HEK293 (cell line): ENCODE measurements at regions not wholly inside any gene's neighbourhood (a gene's known extent, or its start where the extent isn't known, plus 50 kb on each side); places are given as distances from the start of the nearest gene placed in this dataset.
"Not testable (repeated sequence)": the region's sequence is repeated elsewhere in the genome, so short reads cannot be mapped to it uniquely, and the experiment has no call there.

Source experiments
- CTCF ChIA-PET: fragments of 350-600 bp; formaldehyde crosslinking; extraction: SDS; loops from one replicate; lab custom pipeline; 2021; ENCODE audit warnings: antibody characterized with exemption; lab: Yijun Ruan, JAX
- POLR2A ChIA-PET: fragments of 300-600 bp; formaldehyde crosslinking; extraction: SDS; loops from one replicate; lab custom pipeline; 2020; ENCODE audit warnings: antibody characterized with exemption, inconsistent platforms; lab: Yijun Ruan, JAX
- H3K27ac ChIP-seq: fragments of 200-500 bp; sonication (Bioruptor generic); 2 replicates; pipeline ENCODE4 v1.5.1; 2014; ENCODE audit warnings: low read depth, low read length, control low read depth, inconsistent platforms; ENCODE audit errors: extremely low read depth
- H3K36me3 ChIP-seq, 2 experiments: fragments of 200-500 bp in 1 of 2; sonication (Bioruptor generic) in 1 of 2; 1 replicate in 1 of 2; 2 replicates in 1 of 2; pipeline ENCODE4 v1.5.1; 2014 to 2017; ENCODE audit warnings: inconsistent platforms in 2 of 2, low read length in 2 of 2; ENCODE audit not compliant: control insufficient read depth in 2 of 2, insufficient read depth in 1 of 2
- H3K4me1 ChIP-seq: fragments of 200-500 bp; sonication (Bioruptor generic); 2 replicates; pipeline ENCODE4 v1.5.1; 2014; ENCODE audit warnings: mild to moderate bottlenecking, low read length, inconsistent platforms; ENCODE audit not compliant: control insufficient read depth, insufficient read depth
- H3K4me3 ChIP-seq: 2 replicates; pipeline ENCODE4 v1.5.1; 2011; ENCODE audit warnings: low read depth, mild to moderate bottlenecking, control low read depth, low read length, moderate library complexity
- H3K9me3 ChIP-seq: fragments of 200-500 bp; sonication (Bioruptor generic); 2 replicates; pipeline ENCODE4 v1.5.1; 2014; ENCODE audit warnings: low read depth, low read length, inconsistent platforms; ENCODE audit not compliant: control insufficient read depth, insufficient read depth
- KLF16 ChIP-seq: fragments of 450-650 bp; formaldehyde crosslinking; IDR thresholded peaks from 2 replicates; pipeline ENCODE4 v1.5.1; 2017; ENCODE audit warnings: missing biosample characterization, missing genetic modification characterization
- REPIN1 ChIP-seq: fragments of 450-650 bp; formaldehyde crosslinking; IDR thresholded peaks from 2 replicates; pipeline ENCODE4 v1.5.1; 2017; ENCODE audit warnings: missing biosample characterization, missing genetic modification characterization, low read depth
- WT1 ChIP-seq: fragments of 450-650 bp; formaldehyde crosslinking; IDR thresholded peaks from 2 replicates; pipeline ENCODE4 v1.5.1; 2016; ENCODE audit warnings: missing biosample characterization, missing genetic modification characterization
- ZFHX2 ChIP-seq: fragments of 450-650 bp; formaldehyde crosslinking; conservative IDR thresholded peaks from 2 replicates; pipeline ENCODE4 v1.5.1; 2016; ENCODE audit warnings: missing biosample characterization, missing genetic modification characterization
- ZFP69B ChIP-seq: fragments of 450-650 bp; formaldehyde crosslinking; IDR thresholded peaks from 2 replicates; pipeline ENCODE4 v1.5.1; 2016; ENCODE audit warnings: missing biosample characterization, missing genetic modification characterization
- ZIC2 ChIP-seq: fragments of 450-650 bp; formaldehyde crosslinking; IDR thresholded peaks from 2 replicates; pipeline ENCODE4 v1.5.1; 2016; ENCODE audit warnings: missing biosample characterization, missing genetic modification characterization
- ZNF202 ChIP-seq: fragments of 450-650 bp; formaldehyde crosslinking; IDR thresholded peaks from 2 replicates; pipeline ENCODE4 v1.5.1; 2016; ENCODE audit warnings: missing biosample characterization, missing genetic modification characterization, borderline replicate concordance
- ZNF214 ChIP-seq: fragments of 450-650 bp; formaldehyde crosslinking; IDR thresholded peaks from 2 replicates; pipeline ENCODE4 v1.5.1; 2017; ENCODE audit warnings: missing biosample characterization, mild to moderate bottlenecking, missing genetic modification characterization, borderline replicate concordance
- ZNF221 ChIP-seq: fragments of 450-650 bp; formaldehyde crosslinking; IDR thresholded peaks from 2 replicates; pipeline ENCODE4 v1.5.1; 2017; ENCODE audit warnings: missing biosample characterization, missing genetic modification characterization, borderline replicate concordance
- ZNF248 ChIP-seq: fragments of 450-650 bp; formaldehyde crosslinking; IDR thresholded peaks from 2 replicates; pipeline ENCODE4 v1.5.1; 2017; ENCODE audit warnings: missing biosample characterization, missing genetic modification characterization
- ZNF324 ChIP-seq: fragments of 450-650 bp; formaldehyde crosslinking; IDR thresholded peaks from 2 replicates; pipeline ENCODE4 v1.5.1; 2016; ENCODE audit warnings: missing biosample characterization, missing genetic modification characterization
- ZNF585B ChIP-seq: fragments of 450-650 bp; formaldehyde crosslinking; IDR thresholded peaks from 2 replicates; pipeline ENCODE4 v1.5.1; 2016; ENCODE audit warnings: missing biosample characterization, missing genetic modification characterization
- ZNF623 ChIP-seq: fragments of 450-650 bp; formaldehyde crosslinking; IDR thresholded peaks from 2 replicates; pipeline ENCODE4 v1.5.1; 2016; ENCODE audit warnings: missing biosample characterization, missing genetic modification characterization
- ZNF629 ChIP-seq: fragments of 450-650 bp; formaldehyde crosslinking; IDR thresholded peaks from 2 replicates; pipeline ENCODE4 v1.5.1; 2017; ENCODE audit warnings: missing biosample characterization, missing genetic modification characterization
- ZNF660 ChIP-seq: fragments of 450-650 bp; IDR thresholded peaks from 2 replicates; pipeline ENCODE4 v1.5.1; 2018; ENCODE audit warnings: missing biosample characterization, mild to moderate bottlenecking, missing genetic modification characterization
- ZSCAN30 ChIP-seq: fragments of 450-650 bp; IDR thresholded peaks from 2 replicates; pipeline ENCODE4 v1.5.1; 2018; ENCODE audit warnings: missing biosample characterization, mild to moderate bottlenecking, missing genetic modification characterization, moderate library complexity
- TF ChIP-seq, protein P1 (sequence below): fragments of 450-650 bp; formaldehyde crosslinking; IDR thresholded peaks from 2 replicates; pipeline ENCODE4 v1.5.1; 2016; ENCODE audit warnings: missing biosample characterization, missing genetic modification characterization
- TF ChIP-seq, protein P2 (sequence below): fragments of 450-650 bp; formaldehyde crosslinking; IDR thresholded peaks from 2 replicates; pipeline ENCODE4 v1.5.1; 2016; ENCODE audit warnings: missing biosample characterization, missing genetic modification characterization
- TF ChIP-seq, protein P3 (sequence below): fragments of 450-650 bp; formaldehyde crosslinking; IDR thresholded peaks from 2 replicates; pipeline ENCODE4 v1.5.1; 2017; ENCODE audit warnings: missing biosample characterization, missing genetic modification characterization

DNA sequence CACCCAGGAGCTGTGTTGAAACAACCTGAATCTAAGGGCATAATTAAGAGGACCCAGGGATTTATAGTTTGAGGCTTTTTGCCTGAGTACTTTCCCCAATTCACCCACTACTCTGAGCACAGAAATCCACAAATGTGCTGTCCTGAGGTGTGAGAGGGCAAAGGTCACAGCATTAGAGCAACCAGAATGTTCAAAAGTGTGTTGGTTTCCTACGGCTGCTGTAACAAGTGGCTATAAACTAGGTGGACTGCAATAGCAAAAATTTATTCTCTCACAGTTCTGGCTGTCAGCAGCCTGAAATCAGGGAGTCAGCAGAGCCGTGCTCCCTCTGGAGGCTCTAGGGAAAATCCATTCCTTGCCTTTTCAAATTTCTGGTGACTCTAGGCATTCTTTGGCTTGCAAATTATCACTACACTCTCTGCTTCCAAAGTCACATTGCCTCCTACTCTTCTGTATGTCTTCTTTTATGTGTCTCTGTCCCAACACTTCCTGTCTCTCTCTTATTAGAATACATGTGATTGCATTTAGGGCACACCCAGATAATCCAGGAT lies 91.4 kb upstream of the TACR1 start:
- CTCF ChIA-PET = no interaction called here
- H3K9me3 ChIP-seq = no peaks in the 10 kb centered on the region
- POLR2A ChIA-PET = no interaction called here
- H3K27ac ChIP-seq = no peak overlapping the region
- no peak overlapping the region for H3K4me3 ChIP-seq
- no peaks in the 10 kb centered on the region for H3K4me1 ChIP-seq
- TF ChIP-seq, protein P1, sequence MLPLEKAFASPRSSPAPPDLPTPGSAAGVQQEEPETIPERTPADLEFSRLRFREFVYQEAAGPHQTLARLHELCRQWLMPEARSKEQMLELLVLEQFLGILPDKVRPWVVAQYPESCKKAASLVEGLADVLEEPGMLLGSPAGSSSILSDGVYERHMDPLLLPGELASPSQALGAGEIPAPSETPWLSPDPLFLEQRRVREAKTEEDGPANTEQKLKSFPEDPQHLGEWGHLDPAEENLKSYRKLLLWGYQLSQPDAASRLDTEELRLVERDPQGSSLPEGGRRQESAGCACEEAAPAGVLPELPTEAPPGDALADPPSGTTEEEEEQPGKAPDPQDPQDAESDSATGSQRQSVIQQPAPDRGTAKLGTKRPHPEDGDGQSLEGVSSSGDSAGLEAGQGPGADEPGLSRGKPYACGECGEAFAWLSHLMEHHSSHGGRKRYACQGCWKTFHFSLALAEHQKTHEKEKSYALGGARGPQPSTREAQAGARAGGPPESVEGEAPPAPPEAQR (tag by site-specific recombination) = no peak
- TF ChIP-seq, protein P2, sequence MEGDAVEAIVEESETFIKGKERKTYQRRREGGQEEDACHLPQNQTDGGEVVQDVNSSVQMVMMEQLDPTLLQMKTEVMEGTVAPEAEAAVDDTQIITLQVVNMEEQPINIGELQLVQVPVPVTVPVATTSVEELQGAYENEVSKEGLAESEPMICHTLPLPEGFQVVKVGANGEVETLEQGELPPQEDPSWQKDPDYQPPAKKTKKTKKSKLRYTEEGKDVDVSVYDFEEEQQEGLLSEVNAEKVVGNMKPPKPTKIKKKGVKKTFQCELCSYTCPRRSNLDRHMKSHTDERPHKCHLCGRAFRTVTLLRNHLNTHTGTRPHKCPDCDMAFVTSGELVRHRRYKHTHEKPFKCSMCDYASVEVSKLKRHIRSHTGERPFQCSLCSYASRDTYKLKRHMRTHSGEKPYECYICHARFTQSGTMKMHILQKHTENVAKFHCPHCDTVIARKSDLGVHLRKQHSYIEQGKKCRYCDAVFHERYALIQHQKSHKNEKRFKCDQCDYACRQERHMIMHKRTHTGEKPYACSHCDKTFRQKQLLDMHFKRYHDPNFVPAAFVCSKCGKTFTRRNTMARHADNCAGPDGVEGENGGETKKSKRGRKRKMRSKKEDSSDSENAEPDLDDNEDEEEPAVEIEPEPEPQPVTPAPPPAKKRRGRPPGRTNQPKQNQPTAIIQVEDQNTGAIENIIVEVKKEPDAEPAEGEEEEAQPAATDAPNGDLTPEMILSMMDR (tag by site-specific recombination) = 0 out of 2 replicates have a peak, but pooled peaks have one; percentile 12
- TF ChIP-seq ZFHX2 (tag by site-specific recombination) = no peak
- no peak for TF ChIP-seq ZNF585B (tag by site-specific recombination)
- TF ChIP-seq KLF16 (tag by site-specific recombination) = no peak
- TF ChIP-seq, all 188 proteins: peak for 1
- no peaks in the 10 kb centered on the region for H3K36me3 ChIP-seq

DNA sequence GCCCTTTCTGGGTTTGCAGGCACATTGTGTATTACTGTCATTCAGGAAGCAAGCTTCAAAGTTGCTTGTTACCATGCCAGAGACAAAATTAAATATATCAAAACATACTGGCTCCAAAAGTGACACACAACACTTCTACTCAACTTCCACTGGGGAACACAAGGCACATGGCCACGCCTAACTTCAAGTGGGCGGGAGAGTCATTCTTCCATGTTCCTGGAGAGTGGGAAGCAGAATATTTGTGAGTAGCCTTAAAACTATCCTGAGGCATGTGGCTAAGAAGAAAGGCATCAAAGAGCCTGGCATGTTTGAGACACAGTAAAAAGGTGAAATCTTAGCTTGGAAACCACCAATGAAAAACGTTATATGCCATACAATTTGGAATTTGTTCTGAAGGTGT lies 90.5 kb upstream of the TACR1 start:
- Histone ChIP-seq H3K4me3 (no peak overlapping the region), H3K27ac (no peak overlapping the region), H3K4me1 (no peaks in the 10 kb centered on the region), H3K9me3 (no peaks in the 10 kb centered on the region), H3K36me3 (no peaks in the 10 kb centered on the region)
- ChIA-PET CTCF (no interaction called here), POLR2A (no interaction called here)
- TF ChIP-seq ZSCAN30 (tag by site-specific recombination) (no peak), ZNF202 (tag by site-specific recombination) (no peak), WT1 (tag by site-specific recombination) (no peak), ZNF248 (tag by site-specific recombination) (no peak), ZFP69B (tag by site-specific recombination) (no peak)
- TF ChIP-seq, protein P1 (tag by site-specific recombination) = no peak

DNA sequence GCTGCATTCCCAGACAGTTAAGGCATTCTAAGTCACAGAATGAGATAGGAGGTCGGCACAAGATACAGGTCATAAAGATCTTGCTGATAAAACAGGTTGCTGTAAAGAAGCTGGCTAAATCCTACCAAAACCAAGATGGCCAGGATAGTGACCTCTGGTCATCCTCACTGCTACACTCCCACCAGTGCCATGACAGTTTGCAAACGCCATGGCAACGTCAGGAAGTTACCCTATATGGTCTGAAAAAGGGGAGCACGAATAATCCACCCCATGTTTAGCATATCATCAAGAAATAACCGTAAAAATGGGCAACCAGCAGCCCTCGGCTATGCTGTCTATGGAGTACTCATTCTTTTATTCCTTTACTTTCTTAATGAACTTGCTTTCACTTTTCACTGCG lies 89.9 kb upstream of the TACR1 start:
- H3K4me1 ChIP-seq, H3K27ac ChIP-seq, H3K4me3 ChIP-seq, H3K9me3 ChIP-seq, POLR2A ChIA-PET, CTCF ChIA-PET, H3K36me3 ChIP-seq: not testable (repeated sequence)

DNA sequence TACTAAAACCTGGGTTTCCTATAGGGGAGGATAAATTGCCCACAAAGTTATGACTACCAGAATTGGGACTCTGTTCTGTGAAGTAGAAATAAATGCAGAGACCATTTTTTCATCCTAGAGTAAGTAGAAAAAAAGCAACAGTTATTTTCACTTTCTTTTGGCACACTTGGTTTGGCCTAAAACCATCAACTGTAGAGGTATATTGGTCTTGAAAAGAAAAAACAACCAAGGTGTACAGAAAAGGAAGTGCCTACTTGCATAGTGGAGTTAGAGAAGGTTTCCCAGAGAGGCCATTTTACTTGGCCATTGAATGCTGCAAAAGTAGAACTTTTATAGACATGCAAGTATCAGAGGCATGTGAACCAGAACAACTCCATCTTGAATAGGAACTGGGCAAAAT lies 89.4 kb upstream of the TACR1 start:
- TF ChIP-seq REPIN1 (tag by site-specific recombination) = no peak
- TF ChIP-seq ZFP69B (tag by site-specific recombination) = no peak
- no peak for TF ChIP-seq ZNF623 (tag by site-specific recombination)
- no peak for TF ChIP-seq ZNF221 (tag by site-specific recombination)
- no peak for TF ChIP-seq ZNF214
- TF ChIP-seq ZNF324 = no peak
- no peak for TF ChIP-seq ZNF660 (tag by site-specific recombination)
- TF ChIP-seq, protein P2 (tag by site-specific recombination) = no peak
- no peak for TF ChIP-seq ZNF202 (tag by site-specific recombination)
- TF ChIP-seq ZNF629 (tag by site-specific recombination) = no peak
- TF ChIP-seq, protein P3, sequence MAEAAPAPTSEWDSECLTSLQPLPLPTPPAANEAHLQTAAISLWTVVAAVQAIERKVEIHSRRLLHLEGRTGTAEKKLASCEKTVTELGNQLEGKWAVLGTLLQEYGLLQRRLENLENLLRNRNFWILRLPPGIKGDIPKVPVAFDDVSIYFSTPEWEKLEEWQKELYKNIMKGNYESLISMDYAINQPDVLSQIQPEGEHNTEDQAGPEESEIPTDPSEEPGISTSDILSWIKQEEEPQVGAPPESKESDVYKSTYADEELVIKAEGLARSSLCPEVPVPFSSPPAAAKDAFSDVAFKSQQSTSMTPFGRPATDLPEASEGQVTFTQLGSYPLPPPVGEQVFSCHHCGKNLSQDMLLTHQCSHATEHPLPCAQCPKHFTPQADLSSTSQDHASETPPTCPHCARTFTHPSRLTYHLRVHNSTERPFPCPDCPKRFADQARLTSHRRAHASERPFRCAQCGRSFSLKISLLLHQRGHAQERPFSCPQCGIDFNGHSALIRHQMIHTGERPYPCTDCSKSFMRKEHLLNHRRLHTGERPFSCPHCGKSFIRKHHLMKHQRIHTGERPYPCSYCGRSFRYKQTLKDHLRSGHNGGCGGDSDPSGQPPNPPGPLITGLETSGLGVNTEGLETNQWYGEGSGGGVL (tag by site-specific recombination) = no peak
- no peak for TF ChIP-seq ZIC2
- ChIA-PET POLR2A (no interaction called here), CTCF (no interaction called here)
- H3K4me3 ChIP-seq = no peak overlapping the region
- no peak overlapping the region for H3K27ac ChIP-seq
- no peaks in the 10 kb centered on the region for H3K4me1 ChIP-seq
- no peaks in the 10 kb centered on the region for H3K36me3 ChIP-seq
- no peaks in the 10 kb centered on the region for H3K9me3 ChIP-seq
